Endodermal cell (in vitro differentiated cells): ENCODE measurements at regions not wholly inside any gene's neighbourhood (a gene's known extent, or its start where the extent isn't known, plus 50 kb on each side); places are given as distances from the start of the nearest gene placed in this dataset.
A peak's percentile ranks its signal among the peaks of the same experiment; 100 is the strongest.
"Not testable (repeated sequence)": the region's sequence is repeated elsewhere in the genome, so short reads cannot be mapped to it uniquely, and the experiment has no call there.

ENCODE experiments used
- DNase-seq: peaks from one replicate; pipeline ENCODE4 v3.0.0-alpha.2; 2017
- H3K27ac ChIP-seq: 2 replicates; pipeline ENCODE4 v1.5.1; 2013; ENCODE audit warnings: mild to moderate bottlenecking, low read depth, low read length, moderate library complexity
- H3K27me3 ChIP-seq: 2 replicates; pipeline ENCODE4 v1.6.1; 2013; ENCODE audit warnings: mild to moderate bottlenecking, low read length, moderate library complexity; ENCODE audit not compliant: insufficient read depth, control insufficient read depth, poor library complexity, severe bottlenecking
- H3K36me3 ChIP-seq: 2 replicates; pipeline ENCODE4 v1.7.0; 2013; ENCODE audit warnings: mild to moderate bottlenecking, low read length, moderate library complexity; ENCODE audit not compliant: control insufficient read depth, insufficient read depth
- H3K4me1 ChIP-seq: one replicate; pipeline ENCODE4 v1.7.0; 2013; ENCODE audit warnings: low read length; ENCODE audit not compliant: control insufficient read depth, insufficient read depth
- H3K4me3 ChIP-seq: 2 replicates; pipeline ENCODE4 v1.5.1; 2013; ENCODE audit warnings: mild to moderate bottlenecking, low read length, moderate library complexity
- H3K9ac ChIP-seq: 2 replicates; pipeline ENCODE4 v1.6.1; 2013; ENCODE audit warnings: mild to moderate bottlenecking, low read length, moderate library complexity; ENCODE audit not compliant: poor library complexity, severe bottlenecking; ENCODE audit errors: extremely low read depth
- H3K9me3 ChIP-seq: 2 replicates; pipeline ENCODE4 v1.6.1; 2013; ENCODE audit warnings: mild to moderate bottlenecking, low read length, moderate library complexity; ENCODE audit not compliant: control insufficient read depth
- H3K27ac Mint-ChIP-seq: 2 replicates; pipeline ENCODE4 v1.8.0; 2020; ENCODE audit warnings: mixed read lengths
- H3K27me3 Mint-ChIP-seq: 2 replicates; pipeline ENCODE4 v1.8.0; 2021; ENCODE audit warnings: mild to moderate bottlenecking, mixed read lengths; ENCODE audit not compliant: insufficient read depth
- H3K36me3 Mint-ChIP-seq: 2 replicates; pipeline ENCODE4 v1.8.0; 2020; ENCODE audit warnings: low read depth, mixed read lengths
- H3K4me1 Mint-ChIP-seq: 2 replicates; pipeline ENCODE4 v1.8.0; 2020; ENCODE audit warnings: mixed read lengths
- H3K4me3 Mint-ChIP-seq: 2 replicates; pipeline ENCODE4 v1.8.0; 2020; ENCODE audit warnings: mild to moderate bottlenecking, moderate library complexity, mixed read lengths
- H3K9me3 Mint-ChIP-seq: 2 replicates; pipeline ENCODE4 v1.8.0; 2020; ENCODE audit warnings: mild to moderate bottlenecking, mixed read lengths
- WGBS, 2 experiments: methylation state at CpG; one replicate each; pipeline versions ENCODE4 v1.1.5 to v1.1.7; 2013; ENCODE audit warnings: missing lambda C conversion rate in 2 of 2, mixed read lengths in 1 of 2; ENCODE audit not compliant: insufficient coverage in 1 of 2, insufficient read length in 1 of 2; 5-methylcytosine and 5-hydroxymethylcytosine counted together
- TF ChIP-seq, protein P1 (sequence below): fragments of 200-600 bp; sonication (generic); conservative IDR thresholded peaks from 2 replicates; pipeline ENCODE4 v1.5.0; 2021; ENCODE audit warnings: antibody characterized with exemption, mild to moderate bottlenecking

DNA sequence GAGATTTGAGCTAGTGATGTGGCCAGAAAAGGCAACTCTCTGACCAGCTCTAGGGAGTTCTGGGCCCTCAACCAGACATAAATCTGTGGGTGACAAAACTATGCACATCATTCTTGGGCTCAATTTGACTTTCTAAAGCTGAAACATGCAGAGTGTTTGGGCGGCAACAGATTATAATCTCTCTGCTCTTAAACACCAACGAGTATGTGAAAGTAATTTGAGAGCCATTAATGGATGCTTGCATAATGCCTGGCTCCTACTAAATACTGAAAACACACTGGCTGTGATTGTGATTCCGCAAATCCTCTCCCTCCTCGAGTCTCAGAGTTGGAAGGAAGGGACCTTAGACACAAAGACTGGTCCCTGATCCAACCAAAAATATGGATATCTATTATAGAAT, 186.7 kb downstream of the UACA start:
- Mint-ChIP-seq H3K36me3 (no peaks in the 10 kb centered on the region), H3K27me3 (peaks cover 2% of the 10 kb centered on the region), H3K9me3 (peaks cover 18% of the 10 kb centered on the region), H3K4me1 (no peaks in the 10 kb centered on the region), H3K27ac (no peak overlapping the region), H3K4me3 (no peak overlapping the region)
- WGBS, 2 experiments: 82 to 89% methylated on average over 2 to 4 of the region's 4 CpGs
- DNase-seq: no peak
- H3K9me3 ChIP-seq: peaks cover 11% of the 10 kb centered on the region
- TF ChIP-seq, protein P1, sequence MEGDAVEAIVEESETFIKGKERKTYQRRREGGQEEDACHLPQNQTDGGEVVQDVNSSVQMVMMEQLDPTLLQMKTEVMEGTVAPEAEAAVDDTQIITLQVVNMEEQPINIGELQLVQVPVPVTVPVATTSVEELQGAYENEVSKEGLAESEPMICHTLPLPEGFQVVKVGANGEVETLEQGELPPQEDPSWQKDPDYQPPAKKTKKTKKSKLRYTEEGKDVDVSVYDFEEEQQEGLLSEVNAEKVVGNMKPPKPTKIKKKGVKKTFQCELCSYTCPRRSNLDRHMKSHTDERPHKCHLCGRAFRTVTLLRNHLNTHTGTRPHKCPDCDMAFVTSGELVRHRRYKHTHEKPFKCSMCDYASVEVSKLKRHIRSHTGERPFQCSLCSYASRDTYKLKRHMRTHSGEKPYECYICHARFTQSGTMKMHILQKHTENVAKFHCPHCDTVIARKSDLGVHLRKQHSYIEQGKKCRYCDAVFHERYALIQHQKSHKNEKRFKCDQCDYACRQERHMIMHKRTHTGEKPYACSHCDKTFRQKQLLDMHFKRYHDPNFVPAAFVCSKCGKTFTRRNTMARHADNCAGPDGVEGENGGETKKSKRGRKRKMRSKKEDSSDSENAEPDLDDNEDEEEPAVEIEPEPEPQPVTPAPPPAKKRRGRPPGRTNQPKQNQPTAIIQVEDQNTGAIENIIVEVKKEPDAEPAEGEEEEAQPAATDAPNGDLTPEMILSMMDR: no peak
- H3K9ac ChIP-seq: no peak overlapping the region
- no peaks in the 10 kb centered on the region for H3K27me3 ChIP-seq
- H3K27ac ChIP-seq: no peak overlapping the region
- H3K4me3 ChIP-seq: no peak overlapping the region
- peaks cover under 1% of the 10 kb centered on the region for H3K4me1 ChIP-seq
- H3K36me3 ChIP-seq: no peaks in the 10 kb centered on the region

DNA sequence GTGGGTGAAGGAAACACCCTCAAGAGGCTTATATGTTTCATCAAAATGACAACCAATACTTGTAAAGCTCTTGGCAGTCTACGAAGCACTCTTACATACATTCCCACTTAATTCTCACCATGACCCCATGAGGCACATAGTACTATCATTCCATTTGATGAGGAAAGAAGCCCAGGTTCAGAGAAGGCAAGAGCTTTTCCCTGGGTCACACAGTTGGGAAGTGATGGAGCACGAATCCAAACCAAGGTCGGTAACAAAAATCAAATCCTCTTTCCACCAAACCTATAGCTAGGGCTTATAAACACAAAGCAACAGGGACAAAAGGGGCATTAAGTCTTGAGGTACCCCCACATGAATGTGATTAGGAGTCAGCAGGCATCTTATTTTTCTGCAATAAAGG, 187.1 kb downstream of the UACA start:
- no peak overlapping the region for H3K4me3 Mint-ChIP-seq
- no peaks in the 10 kb centered on the region for H3K4me1 Mint-ChIP-seq
- no peak overlapping the region for H3K27ac Mint-ChIP-seq
- Histone ChIP-seq H3K4me1 (no peaks in the 10 kb centered on the region), H3K36me3 (no peaks in the 10 kb centered on the region), H3K9me3 (peaks cover 11% of the 10 kb centered on the region), H3K27me3 (no peaks in the 10 kb centered on the region), H3K4me3 (no peak overlapping the region), H3K9ac (no peak overlapping the region), H3K27ac (no peak overlapping the region)
- H3K36me3 Mint-ChIP-seq: no peaks in the 10 kb centered on the region
- peaks cover 18% of the 10 kb centered on the region for H3K9me3 Mint-ChIP-seq
- peaks cover 2% of the 10 kb centered on the region for H3K27me3 Mint-ChIP-seq
- WGBS, 2 experiments: 87% methylated on average over 3 of the region's 3 CpGs; no CpG with 5 or more reads in 1 of the 2 experiments
- DNase-seq: no peak
- TF ChIP-seq, protein P1: no peak

DNA sequence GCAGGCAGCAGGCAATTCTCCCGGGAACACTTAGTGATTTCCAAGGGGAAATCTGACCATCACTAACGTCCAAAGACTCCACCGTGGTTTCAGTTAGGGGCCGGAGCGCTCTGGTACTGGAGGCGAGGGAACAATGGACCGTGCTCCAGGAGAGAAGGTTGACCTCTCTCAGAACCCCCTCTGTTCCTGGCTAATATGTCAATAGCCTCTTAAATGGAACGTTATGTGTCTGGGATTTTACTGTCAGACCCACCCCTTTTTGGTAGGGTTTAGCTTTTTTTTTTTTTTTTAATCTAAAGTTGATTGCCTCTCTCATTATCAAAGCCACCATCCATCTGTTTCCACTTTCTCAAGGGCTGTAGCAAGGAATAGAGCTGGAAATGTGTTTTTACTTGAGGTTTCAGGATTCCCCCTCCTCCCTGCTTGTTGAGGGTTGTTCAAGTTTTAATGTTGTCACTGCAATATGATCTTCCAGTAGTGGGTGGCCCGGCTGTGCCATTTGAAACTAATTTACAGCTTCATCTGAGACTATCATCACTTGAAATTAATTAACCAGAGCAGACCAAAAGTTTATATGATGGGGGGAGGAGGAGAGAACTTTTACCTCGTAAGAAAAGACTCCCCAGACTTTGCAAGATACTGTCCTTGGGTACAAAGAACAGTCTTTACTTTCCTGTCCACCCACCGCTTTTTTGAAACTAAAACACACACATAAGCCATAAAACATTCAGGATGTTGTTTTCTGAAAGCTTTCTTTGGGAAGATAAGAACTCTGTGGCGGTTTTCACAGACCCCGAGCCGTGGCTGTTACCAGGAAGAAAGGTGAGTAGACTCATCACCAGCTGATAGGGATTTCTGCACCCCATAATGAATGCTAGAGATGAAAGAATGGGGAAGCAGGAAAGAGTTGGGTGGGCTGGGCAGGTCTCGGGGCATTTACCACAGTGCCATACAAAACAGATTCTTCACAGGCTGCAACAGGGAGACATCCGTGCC, 187.8 kb downstream of the UACA start:
- Histone ChIP-seq H3K4me1 (no peaks in the 10 kb centered on the region), H3K27ac (no peak overlapping the region), H3K9ac (no peak overlapping the region), H3K36me3 (no peaks in the 10 kb centered on the region), H3K9me3 (peaks cover 11% of the 10 kb centered on the region), H3K4me3 (no peak overlapping the region), H3K27me3 (no peaks in the 10 kb centered on the region)
- DNase-seq: peak; percentile 13
- Mint-ChIP-seq H3K4me1 (no peaks in the 10 kb centered on the region), H3K36me3 (no peaks in the 10 kb centered on the region), H3K27me3 (peaks cover 2% of the 10 kb centered on the region), H3K4me3 (no peak overlapping the region), H3K9me3 (peaks cover 18% of the 10 kb centered on the region), H3K27ac (no peak overlapping the region)
- WGBS, 2 experiments: 91% methylated on average over 5 to 15 of the region's 16 CpGs
- TF ChIP-seq, protein P1: no peak

DNA sequence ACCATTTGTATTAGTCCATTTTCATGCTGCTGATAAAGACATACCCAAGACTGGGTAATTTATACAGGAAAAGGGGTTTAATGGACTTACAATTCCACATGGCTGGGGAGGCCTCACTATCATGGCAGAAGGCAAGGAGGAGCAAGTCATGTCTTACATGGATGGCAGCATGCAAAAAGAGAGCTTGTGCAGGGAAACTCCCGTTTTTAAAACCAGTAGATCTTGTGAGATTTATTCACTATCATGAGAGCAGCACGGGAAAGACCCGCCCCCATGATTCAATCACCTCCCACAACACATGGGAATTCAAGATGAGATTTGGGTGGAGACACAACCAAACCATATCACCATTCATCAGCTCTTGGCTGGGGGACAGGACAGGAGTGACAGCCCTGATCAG, 189.0 kb downstream of the UACA start:
- not testable (repeated sequence) for H3K4me3 Mint-ChIP-seq

More for the DNA sequence above, 189.0 kb downstream of the UACA start:
- H3K4me3 ChIP-seq, H3K4me1 Mint-ChIP-seq, H3K27me3 Mint-ChIP-seq, H3K27ac ChIP-seq, H3K9ac ChIP-seq, H3K27ac Mint-ChIP-seq, H3K36me3 Mint-ChIP-seq, H3K36me3 ChIP-seq, H3K4me1 ChIP-seq, H3K27me3 ChIP-seq: not testable (repeated sequence)
- DNase-seq: peak; percentile 18
- peaks cover 18% of the 10 kb centered on the region for H3K9me3 Mint-ChIP-seq
- H3K9me3 ChIP-seq: peaks cover 11% of the 10 kb centered on the region
- 73% methylated on average over 3 of the region's 3 CpGs; no CpG with 5 or more reads in 1 of the 2 experiments for WGBS, 2 experiments
